Frontal cortex (tissue), 1 donor: ENCODE measurements at regions not wholly inside any gene's neighbourhood (a gene's known extent, or its start where the extent isn't known, plus 50 kb on each side); places are given as distances from the start of the nearest gene placed in this dataset. TPM values are rescaled to one million over a fixed set of nuclear protein-coding genes. Genes with fewer than 3 reads are reported as not detected.

Experiments
- small RNA-seq: library from RNA; depleted of rRNA; stranded (forward); fragments of <200 nt; gene quantifications from one replicate; pipeline ENCODE3, GENCODE V24; 2014

Small RNA genes in the stretch of these regions (small RNA-seq; reads per million reads assigned to genes)
- gene RF00019: not detected
- gene RF00413: not detected
